H54 (cell line): ENCODE measurements at regions not wholly inside any gene's neighbourhood (a gene's known extent, or its start where the extent isn't known, plus 50 kb on each side); places are given as distances from the start of the nearest gene placed in this dataset.

Experiments
- DNase-seq: peaks from one replicate; pipeline ENCODE4 v3.0.0; 2011; ENCODE audit warnings: low spot score, mixed read lengths; ENCODE audit not compliant: insufficient read length
- FAIRE-seq: peaks from 3 replicates; lab custom pipeline; 2011; peaks lifted over from hg19 to GRCh38; lab: Jason Lieb, UNC
- POLR2A ChIP-seq: IDR thresholded peaks from 2 replicates; pipeline ENCODE4 v1.6.1; 2011; ENCODE audit warnings: low read depth, mild to moderate bottlenecking, low read length

DNA sequence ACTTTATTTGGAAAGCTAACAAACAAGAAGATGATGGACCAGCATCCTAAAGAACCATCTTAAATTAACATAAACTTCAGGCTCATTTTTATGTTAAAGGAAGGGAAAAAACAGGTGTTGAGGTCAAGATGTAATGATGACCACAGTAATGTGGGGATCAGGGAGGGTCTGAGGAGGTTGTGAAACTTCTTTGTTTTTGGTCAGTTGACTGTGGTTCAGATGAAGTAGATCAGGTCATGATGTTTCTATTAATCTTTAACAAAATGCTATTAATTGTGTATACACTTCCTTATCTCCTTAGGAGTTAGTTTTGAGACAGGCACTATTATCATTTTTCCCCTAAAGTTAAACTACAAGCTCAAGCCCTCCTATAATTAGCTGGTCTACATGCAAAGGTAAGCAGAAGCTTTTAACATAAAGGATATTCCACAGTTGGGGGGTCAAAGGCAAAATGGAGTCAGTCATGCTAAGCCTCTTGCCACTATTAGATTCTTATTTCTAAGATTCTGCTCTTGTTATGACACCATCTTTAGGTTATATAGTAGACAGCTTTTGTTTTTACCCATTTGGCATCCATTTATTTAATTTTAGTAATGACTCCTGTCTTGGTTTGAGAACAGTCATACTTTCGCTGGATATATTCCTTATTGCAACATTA is 800.1 kb upstream of the PCDH9 start:
- DNase-seq (no peak), FAIRE-seq (no peak)
- no peak for TF ChIP-seq POLR2A

DNA sequence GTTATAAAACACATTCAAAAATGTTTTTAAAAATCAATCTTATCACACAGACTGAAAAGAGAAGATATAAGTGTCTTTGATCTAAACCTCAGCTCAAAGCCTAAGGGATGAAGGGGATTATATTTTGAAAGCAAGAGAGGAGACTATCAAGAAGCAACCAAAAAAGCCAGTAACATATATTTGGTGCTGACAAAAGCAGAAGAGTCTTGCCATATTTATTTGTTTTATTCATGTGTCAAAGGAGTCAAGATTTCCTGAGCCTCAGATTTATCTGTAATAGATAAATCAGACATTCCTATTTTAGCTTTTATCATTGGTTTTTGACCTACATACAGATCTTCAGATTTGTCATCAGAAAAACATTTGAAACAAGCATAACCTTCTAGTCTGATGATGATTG is 798.6 kb upstream of the PCDH9 start:
- DNase-seq, result no peak
- TF ChIP-seq POLR2A, result no peak
- no peak for FAIRE-seq

DNA sequence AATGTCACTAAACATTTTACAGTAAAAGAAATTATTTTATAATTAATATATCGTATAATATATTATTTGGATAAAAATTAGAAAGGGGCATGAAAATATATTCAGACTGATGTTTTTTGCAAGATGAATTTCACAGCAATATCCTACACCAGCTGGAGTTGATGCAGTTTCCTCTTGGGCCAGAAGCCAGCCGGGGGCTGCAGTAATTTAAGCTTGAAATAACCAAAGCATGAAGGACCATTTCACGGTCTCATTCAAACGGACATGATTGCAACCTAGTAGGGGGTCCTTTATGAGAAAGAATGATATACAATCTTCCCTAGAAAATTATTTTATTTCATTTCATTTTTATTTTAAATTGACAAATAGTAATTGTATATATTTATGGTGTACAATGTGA is 797.2 kb upstream of the PCDH9 start:
- DNase-seq (no peak), FAIRE-seq (no peak)
- no peak for TF ChIP-seq POLR2A

DNA sequence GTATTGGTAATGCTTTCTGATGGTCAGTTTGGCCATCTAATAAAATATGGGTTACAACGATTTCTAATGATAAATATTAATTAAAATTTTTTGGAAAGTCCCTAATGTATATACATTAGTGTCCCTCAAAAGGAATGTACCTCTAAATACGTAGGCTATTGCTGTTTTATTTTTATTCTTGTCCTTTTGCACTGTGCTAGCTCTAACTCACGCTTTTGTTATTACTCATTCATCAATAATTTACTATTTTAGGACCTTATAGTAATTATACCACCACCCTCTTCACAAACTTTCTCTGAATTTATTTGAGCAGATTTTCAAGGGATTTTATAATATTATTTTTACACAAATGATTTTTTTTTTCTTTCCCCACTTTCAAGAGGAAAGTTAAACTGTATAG is 795.9 kb upstream of the PCDH9 start:
- no peak for TF ChIP-seq POLR2A
- FAIRE-seq (no peak), DNase-seq (no peak)

DNA sequence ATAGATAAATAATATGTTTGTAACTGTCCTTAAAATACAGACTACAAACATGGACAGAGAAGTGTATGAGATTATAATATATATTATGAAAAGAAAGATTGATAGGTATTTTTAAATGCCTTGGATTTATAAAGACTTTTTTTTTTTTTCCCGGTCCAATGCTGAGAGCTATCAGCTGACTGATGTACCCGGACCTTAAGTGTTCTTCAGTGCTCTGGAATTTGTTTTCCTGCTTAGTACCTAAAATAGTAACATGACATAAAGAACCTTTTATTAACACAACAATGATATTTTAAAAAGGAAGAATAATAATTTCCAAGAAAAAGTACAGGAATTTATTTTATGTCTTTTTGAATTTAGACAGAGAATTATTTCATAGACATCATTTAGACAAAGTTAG is 795.5 kb upstream of the PCDH9 start:
- DNase-seq (no peak), FAIRE-seq (no peak)
- TF ChIP-seq POLR2A, result no peak

DNA sequence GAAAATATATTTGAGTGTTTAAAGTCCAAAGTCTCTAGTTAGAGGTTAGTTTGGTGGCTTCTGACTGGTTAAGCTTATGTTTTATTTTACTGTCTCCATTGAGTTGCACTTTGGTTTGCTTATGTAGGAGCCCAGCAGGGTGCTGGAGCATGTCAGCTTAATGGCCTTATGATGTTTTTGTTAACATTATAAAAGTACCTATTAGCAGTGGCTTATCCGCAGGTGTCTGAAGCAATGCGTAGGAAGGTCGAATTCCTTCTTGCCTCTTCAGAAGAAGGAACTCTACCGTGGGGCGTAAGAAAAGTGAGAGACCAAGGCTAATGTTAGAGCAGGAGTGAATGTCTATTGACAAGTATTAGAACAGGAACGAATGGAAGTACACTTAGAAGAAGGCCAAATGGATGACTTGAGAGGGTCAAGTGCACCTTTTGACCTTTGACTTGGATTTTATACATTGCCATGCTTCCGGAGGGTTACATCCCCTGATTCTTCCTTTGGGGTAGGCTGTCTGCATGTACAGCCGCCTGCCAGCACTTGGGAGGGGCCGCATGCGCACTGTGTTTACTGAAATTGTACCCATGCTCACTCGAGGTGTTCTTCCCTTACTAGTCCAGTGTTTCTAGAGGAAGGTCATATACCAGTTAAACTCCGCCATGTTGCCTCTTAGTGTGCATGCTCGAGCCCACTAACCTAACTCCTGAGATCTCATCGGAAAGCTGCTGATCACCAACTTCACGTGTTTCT is 793.9 kb upstream of the PCDH9 start:
- TF ChIP-seq POLR2A, result no peak
- FAIRE-seq (no peak), DNase-seq (no peak)

DNA sequence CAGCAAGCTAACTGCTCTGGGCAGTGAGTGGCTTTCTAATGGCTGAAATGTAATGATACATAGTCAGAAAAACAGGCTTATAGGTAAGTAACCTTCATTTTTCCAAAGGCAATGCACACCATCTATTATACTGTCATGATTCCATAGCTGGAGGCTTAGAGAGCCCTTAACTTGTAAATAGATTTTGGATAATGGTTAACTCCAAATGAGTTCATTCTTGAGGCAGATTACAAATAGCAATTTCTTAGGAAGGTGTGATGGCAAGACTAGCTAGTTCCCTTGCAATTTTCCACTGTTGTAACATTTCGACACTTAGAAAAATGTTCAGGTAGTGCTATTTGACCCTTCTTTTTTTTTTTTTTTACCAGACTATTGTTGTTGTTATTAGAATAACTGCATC is 789.8 kb upstream of the PCDH9 start:
- FAIRE-seq (no peak), DNase-seq (no peak)
- TF ChIP-seq POLR2A, result no peak

DNA sequence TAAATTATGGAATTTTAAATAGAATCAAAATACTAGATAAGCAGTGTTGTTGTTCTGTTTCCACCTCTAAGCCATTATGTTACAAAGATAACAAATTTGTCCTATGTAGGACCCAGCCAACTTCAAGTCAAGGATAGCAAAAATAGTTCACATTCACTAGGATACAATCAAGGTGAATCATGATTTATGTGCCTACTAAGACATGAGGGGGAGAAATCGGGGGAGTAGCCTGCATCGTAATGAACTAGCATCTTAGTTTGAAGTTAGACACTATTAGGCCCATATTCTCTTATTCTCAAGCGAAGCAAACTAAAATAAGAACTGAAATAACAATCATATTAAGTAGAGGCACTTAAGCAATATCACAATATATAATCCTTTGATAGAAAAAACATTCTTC is 779.4 kb upstream of the PCDH9 start:
- DNase-seq (no peak), FAIRE-seq (no peak)
- TF ChIP-seq POLR2A, result no peak

DNA sequence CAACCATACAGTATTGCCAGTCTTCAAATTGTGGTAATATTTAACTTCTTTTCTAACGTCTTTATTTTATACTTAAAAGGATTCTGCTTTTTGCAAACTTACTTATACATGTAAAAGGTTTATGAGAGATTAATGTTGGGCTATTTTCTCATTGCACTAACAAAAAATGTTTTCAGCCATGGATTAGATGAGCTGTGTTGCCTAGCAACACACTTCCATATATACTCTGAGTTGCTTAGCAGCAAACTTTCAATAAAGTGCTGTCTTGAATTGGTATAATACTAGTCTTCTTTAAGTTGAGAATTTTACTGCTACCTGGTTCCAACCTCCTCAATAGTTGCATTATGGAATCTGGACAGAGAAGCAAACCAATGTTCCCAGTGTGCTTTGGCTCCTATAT is 777.4 kb upstream of the PCDH9 start:
- DNase-seq, result no peak
- TF ChIP-seq POLR2A, result no peak
- no peak for FAIRE-seq

DNA sequence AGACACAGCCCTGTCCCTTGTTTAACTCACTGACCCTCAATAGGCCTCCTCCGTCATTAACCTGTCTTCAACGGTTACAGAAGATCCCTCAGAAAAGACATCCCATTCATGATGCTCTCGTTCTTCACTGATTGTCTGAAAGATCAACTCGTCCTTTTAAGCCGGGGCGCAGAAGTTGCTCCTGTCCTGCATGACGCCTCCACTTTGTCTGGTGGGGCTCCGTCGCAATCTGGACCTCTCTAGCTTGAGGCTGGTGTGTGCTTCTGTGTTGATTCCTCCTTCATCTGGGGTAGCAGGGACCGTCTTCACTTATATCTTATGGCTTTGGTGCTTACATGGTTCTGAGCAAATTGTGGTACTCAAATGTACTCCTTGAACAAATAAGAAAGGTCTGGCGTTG is 766.0 kb upstream of the PCDH9 start:
- no peak for DNase-seq
- FAIRE-seq, result no peak
- no peak for TF ChIP-seq POLR2A

DNA sequence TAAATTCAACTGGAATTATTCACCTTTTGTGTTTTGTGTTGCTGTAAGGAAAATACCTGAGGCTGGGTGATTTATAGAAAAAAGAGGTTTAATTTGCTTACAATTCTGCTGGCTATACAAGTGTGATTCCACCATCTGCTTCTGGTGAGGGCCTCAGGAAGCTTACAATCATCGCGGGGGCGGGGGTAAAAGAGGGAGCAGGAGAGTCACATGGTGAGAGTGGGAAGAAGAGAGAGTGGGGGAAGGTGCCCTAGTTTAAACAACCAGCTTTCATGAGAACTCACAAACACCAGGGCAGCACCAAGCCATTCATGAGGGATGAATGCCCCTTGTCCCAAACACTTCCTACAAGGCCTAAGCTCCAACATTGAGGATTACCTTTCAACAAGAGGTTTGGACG is 760.7 kb upstream of the PCDH9 start:
- TF ChIP-seq POLR2A, result no peak
- no peak for FAIRE-seq

DNA sequence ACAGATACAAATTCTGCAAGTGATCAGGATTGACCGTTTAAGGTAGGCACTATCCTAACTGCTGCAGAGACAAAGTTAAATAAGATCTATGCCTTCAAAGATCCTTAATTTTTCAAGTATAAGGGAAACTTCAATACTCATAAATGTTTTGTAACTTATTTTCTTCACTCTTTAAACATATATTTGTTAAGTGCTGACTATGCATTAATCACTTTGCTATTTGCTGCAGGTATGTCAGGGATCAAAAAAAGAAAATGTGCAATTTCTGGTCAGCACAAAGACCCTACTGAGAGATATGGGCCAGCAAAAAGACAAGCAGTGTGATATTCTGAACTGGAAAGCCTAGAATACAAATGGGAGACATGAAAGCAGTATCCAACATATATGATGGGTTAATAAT is 756.1 kb upstream of the PCDH9 start:
- no peak for FAIRE-seq
- TF ChIP-seq POLR2A, result no peak

More for the DNA sequence above, 760.7 kb upstream of the PCDH9 start:
- DNase-seq, result no peak

DNA sequence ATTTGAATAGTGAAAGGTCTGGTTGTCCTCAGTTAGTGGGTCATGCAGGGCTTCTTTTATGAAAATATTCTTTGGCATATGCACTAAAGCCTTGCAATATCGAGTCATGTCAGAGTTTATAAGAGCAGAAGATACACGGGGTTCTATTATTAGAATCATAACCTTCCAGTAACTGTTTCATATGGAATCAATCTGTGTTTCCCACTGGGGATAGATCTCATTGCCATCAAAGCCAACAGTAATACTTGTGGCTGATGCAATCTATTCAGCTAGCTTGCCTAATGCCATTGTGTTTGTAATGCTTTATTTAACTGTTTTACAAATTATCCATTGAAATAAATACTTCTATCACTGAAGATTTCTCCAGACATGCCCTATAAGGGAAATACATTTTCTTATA is 746.9 kb upstream of the PCDH9 start:
- DNase-seq, result no peak
- FAIRE-seq, result no peak
- no peak for TF ChIP-seq POLR2A

More for the DNA sequence above, 756.1 kb upstream of the PCDH9 start:
- no peak for DNase-seq

DNA sequence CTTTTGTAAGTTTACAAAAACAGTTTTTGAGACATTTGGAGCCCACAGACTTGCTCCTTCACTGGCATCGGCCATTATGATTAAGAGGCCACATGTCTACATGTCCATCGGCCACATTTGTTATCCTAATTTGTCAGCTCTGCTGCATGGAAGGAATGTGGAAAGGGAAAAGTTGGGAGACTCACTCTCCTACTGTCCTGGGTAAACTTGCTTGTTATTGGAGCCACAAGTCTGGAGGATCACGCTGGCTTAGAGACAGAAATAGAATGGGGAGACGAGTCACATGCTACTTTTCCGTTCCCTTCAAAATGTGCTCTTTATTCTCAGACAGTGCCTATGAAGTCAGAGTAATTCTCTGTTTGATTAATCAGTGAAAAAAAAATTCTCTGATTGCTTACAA is 741.2 kb upstream of the PCDH9 start:
- TF ChIP-seq POLR2A, result no peak
- DNase-seq, result no peak
- FAIRE-seq, result no peak

DNA sequence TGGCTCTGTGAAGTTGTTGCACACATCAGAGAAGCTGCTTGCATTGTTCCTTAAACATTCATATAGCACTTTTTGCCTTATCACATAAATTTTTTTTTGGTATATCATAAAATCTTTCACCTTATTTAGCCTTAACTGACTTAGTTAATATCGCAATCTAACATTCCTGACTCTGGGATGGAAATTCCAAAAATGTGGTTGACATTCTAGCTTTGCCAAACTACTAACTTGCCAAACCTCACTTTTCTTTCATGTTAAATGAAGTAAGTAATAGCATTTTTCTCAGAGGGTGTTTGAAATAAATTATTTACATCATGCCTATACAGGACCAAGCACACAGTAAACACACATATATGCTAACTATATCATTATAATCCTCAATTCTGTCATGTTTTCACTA is 736.9 kb upstream of the PCDH9 start:
- FAIRE-seq (no peak), DNase-seq (no peak)
- no peak for TF ChIP-seq POLR2A
